PC-3 (cell line): ENCODE measurements at regions not wholly inside any gene's neighbourhood (a gene's known extent, or its start where the extent isn't known, plus 50 kb on each side); places are given as distances from the start of the nearest gene placed in this dataset.

ENCODE experiments used
- ATAC-seq: fragments of 200-7000 bp; cut with Tn5 transposase; 2 replicates; pipeline ENCODE4 v1.9.1; 2020; ENCODE audit warnings: mild to moderate bottlenecking, moderate library complexity
- BruUV-seq: library from RNA; stranded (reverse); fragments of 400-500 nt; replicated peaks from 2 replicates; lab custom pipeline; 2021; lab: Mats Ljungman, UMichigan
- CTCF ChIA-PET: fragments of 300-600 bp; sonication (Branson Sonifier 250); formaldehyde crosslinking; loops from one replicate; lab custom pipeline; 2022; ENCODE audit warnings: antibody characterized with exemption; lab: Charles Lee
- POLR2A ChIA-PET: fragments of 300-600 bp; sonication (Branson Sonifier 250); formaldehyde crosslinking; loops from one replicate; lab custom pipeline; 2022; ENCODE audit warnings: antibody characterized with exemption; ENCODE audit not compliant: unreplicated experiment; lab: Charles Lee
- DNase-seq: peaks from one replicate; pipeline ENCODE4 v3.0.0-alpha.2; 2015
- H2AFZ ChIP-seq: fragments of 300-600 bp; sonication (generic); 2 replicates; pipeline ENCODE4 v1.6.0; 2016; ENCODE audit warnings: antibody characterized with exemption, low read length
- H3F3A ChIP-seq: fragments of 300-600 bp; sonication (generic); one replicate; pipeline ENCODE4 v1.6.0; 2017; ENCODE audit warnings: antibody characterized with exemption, low read length, control low read depth, mild to moderate bottlenecking; ENCODE audit not compliant: unreplicated experiment
- H3K27ac ChIP-seq: fragments of 300-600 bp; sonication (generic); 2 replicates; pipeline ENCODE4 v1.5.1; 2016; ENCODE audit warnings: mild to moderate bottlenecking, low read length
- H3K27me3 ChIP-seq: fragments of 300-600 bp; sonication (generic); 2 replicates; pipeline ENCODE4 v1.6.1; 2016; ENCODE audit warnings: low read length, mixed read lengths
- H3K36me3 ChIP-seq: fragments of 300-600 bp; sonication (generic); 2 replicates; pipeline ENCODE4 v1.6.1; 2016; ENCODE audit warnings: low read depth, mixed run types, low read length, mixed read lengths
- H3K4me1 ChIP-seq: fragments of 300-600 bp; sonication (generic); 2 replicates; pipeline ENCODE4 v1.5.1; 2016; ENCODE audit warnings: low read length; ENCODE audit not compliant: insufficient read depth
- H3K4me2 ChIP-seq: fragments of 300-600 bp; sonication (generic); 2 replicates; pipeline ENCODE4 v1.6.0; 2016; ENCODE audit warnings: low read length
- H3K4me3 ChIP-seq: fragments of 300-600 bp; sonication (generic); 2 replicates; pipeline ENCODE4 v1.5.1; 2016; ENCODE audit warnings: mild to moderate bottlenecking, low read length, mixed read lengths
- H3K79me2 ChIP-seq: fragments of 300-600 bp; sonication (generic); 2 replicates; pipeline ENCODE4 v1.6.1; 2017; ENCODE audit warnings: low read length, mixed read lengths
- H3K9ac ChIP-seq: fragments of 300-600 bp; sonication (generic); 2 replicates; pipeline ENCODE4 v1.6.0; 2016; ENCODE audit warnings: mild to moderate bottlenecking, low read length
- H3K9me2 ChIP-seq: fragments of 300-600 bp; sonication (generic); replicated peaks from 2 replicates; pipeline ENCODE4 v1.6.1; 2016; ENCODE audit warnings: mixed run types, low read length, mixed read lengths
- H3K9me3 ChIP-seq: fragments of 300-600 bp; sonication (generic); 2 replicates; pipeline ENCODE4 v1.6.1; 2016; ENCODE audit warnings: low read length, mixed read lengths
- H4K20me1 ChIP-seq: fragments of 300-600 bp; sonication (generic); 2 replicates; pipeline ENCODE4 v1.6.1; 2016; ENCODE audit warnings: low read length, mixed read lengths
- CTCF ChIP-seq: fragments of 300-600 bp; sonication (generic); conservative IDR thresholded peaks from 2 replicates; pipeline ENCODE4 v1.5.1; 2017; ENCODE audit warnings: antibody characterized with exemption, low read depth, mild to moderate bottlenecking, low read length
- EZH2 ChIP-seq: fragments of 300-600 bp; sonication (generic); IDR thresholded peaks from one replicate; pipeline ENCODE4 v1.6.1; 2017; ENCODE audit warnings: antibody characterized with exemption, mild to moderate bottlenecking, low read length; ENCODE audit not compliant: unreplicated experiment
- EZH2phosphoT487 ChIP-seq: fragments of 300-600 bp; sonication (generic); IDR thresholded peaks from 2 replicates; pipeline ENCODE4 v1.6.1; 2018; ENCODE audit warnings: mild to moderate bottlenecking, antibody characterized with exemption, low read length, borderline replicate concordance
- intact Hi-C: fragments of 100-400 bp; cut with micrococcal nuclease; formaldehyde crosslinking; loops from 2 replicates; pipeline ENCODE4 v1.9.0; 2023

- Histone ChIP-seq H3F3A (no peaks in the 10 kb centered on the region), H2AFZ (no peak overlapping the region), H3K9ac (no peak overlapping the region), H3K4me1 (no peaks in the 10 kb centered on the region), H3K36me3 (no peaks in the 10 kb centered on the region), H4K20me1 (no peaks in the 10 kb centered on the region), H3K27ac (no peak overlapping the region), H3K9me3 (peaks cover 9% of the 10 kb centered on the region; the same call in 1 of the 2 replicates), H3K4me2 (no peak overlapping the region), H3K79me2 (no peaks in the 10 kb centered on the region), H3K4me3 (no peak overlapping the region), H3K9me2 (no peaks in the 10 kb centered on the region), H3K27me3 (peaks cover 6% of the 10 kb centered on the region; the same call in 1 of the 2 replicates)
- no TSS peak for BruUV-seq
- no peak for DNase-seq
- intact Hi-C loops: no loop called here
- POLR2A ChIA-PET: no interaction called here
- CTCF ChIA-PET: no interaction called here
- TF ChIP-seq CTCF (no peak), EZH2phosphoT487 (no peak), EZH2 (no peak)
- no peak for ATAC-seq
Measured at GRCh38 chr17:12591021-12591735, 74.5 kb upstream of the MYOCD start.

- no TSS peak for BruUV-seq
- H3K4me2 ChIP-seq: no peak overlapping the region
- no peak overlapping the region for H3K4me3 ChIP-seq
- TF ChIP-seq CTCF: no peak
- DNase-seq (no peak), ATAC-seq (no peak)
- no peak overlapping the region for H3K9ac ChIP-seq
- H3K4me1 ChIP-seq: no peaks in the 10 kb centered on the region
- H4K20me1 ChIP-seq: no peaks in the 10 kb centered on the region
- H2AFZ ChIP-seq: no peak overlapping the region
- peaks cover 6% of the 10 kb centered on the region; the same call in 1 of the 2 replicates for H3K27me3 ChIP-seq
- H3K9me2 ChIP-seq: no peaks in the 10 kb centered on the region
- H3K79me2 ChIP-seq: no peaks in the 10 kb centered on the region
- ChIA-PET POLR2A (no interaction called here), CTCF (no interaction called here)
- H3K27ac ChIP-seq: no peak overlapping the region
- H3K9me3 ChIP-seq: peaks cover 5% of the 10 kb centered on the region; the same call in 1 of the 2 replicates
- H3F3A ChIP-seq: no peaks in the 10 kb centered on the region
- H3K36me3 ChIP-seq: no peaks in the 10 kb centered on the region
- intact Hi-C loops: no loop called here
Measured at GRCh38 chr17:12592941-12593340, 72.7 kb upstream of the MYOCD start.

- Histone ChIP-seq H3K4me1 (no peaks in the 10 kb centered on the region), H3K4me3 (no peak overlapping the region), H3K36me3 (no peaks in the 10 kb centered on the region), H3K9me3 (no peaks in the 10 kb centered on the region; the same call in 1 of the 2 replicates), H4K20me1 (no peaks in the 10 kb centered on the region), H3K4me2 (no peak overlapping the region), H3K27me3 (no peaks in the 10 kb centered on the region; the same call in 1 of the 2 replicates), H2AFZ (no peak overlapping the region), H3F3A (no peaks in the 10 kb centered on the region), H3K79me2 (no peaks in the 10 kb centered on the region), H3K9me2 (no peaks in the 10 kb centered on the region), H3K9ac (no peak overlapping the region), H3K27ac (no peak overlapping the region)
- POLR2A ChIA-PET: no interaction called here
- TF ChIP-seq EZH2phosphoT487: no peak
- TF ChIP-seq EZH2: no peak
- TF ChIP-seq CTCF: no peak
- intact Hi-C loops: no loop called here
- ATAC-seq: no peak
- DNase-seq: no peak
- BruUV-seq: no TSS peak
- CTCF ChIA-PET: no interaction called here
Measured at GRCh38 chr17:12596961-12597360, 68.7 kb upstream of the MYOCD start.
